SJSA1 (cell line): ENCODE measurements at regions not wholly inside any gene's neighbourhood (a gene's known extent, or its start where the extent isn't known, plus 50 kb on each side); places are given as distances from the start of the nearest gene placed in this dataset.
A peak's percentile ranks its signal among the peaks of the same experiment; 100 is the strongest.
"Not testable (repeated sequence)": the region's sequence is repeated elsewhere in the genome, so short reads cannot be mapped to it uniquely, and the experiment has no call there.

Experiments used
- DNase-seq, 2 experiments: peaks; one replicate each; pipeline ENCODE4 v3.0.0-alpha.2; 2015 to 2020; ENCODE audit warnings: low spot score in 2 of 2, low read depth in 1 of 2
- H3K27ac ChIP-seq: fragments of 250-450 bp; sonication (Bioruptor Pico); 2 replicates; pipeline ENCODE4 v1.5.1; 2020; ENCODE audit warnings: mild to moderate bottlenecking, moderate library complexity
- H3K27me3 ChIP-seq: fragments of 250-450 bp; sonication (Bioruptor Pico); replicated peaks from 2 replicates; pipeline ENCODE4 v1.5.1; 2020; ENCODE audit warnings: mild to moderate bottlenecking, moderate library complexity
- H3K36me3 ChIP-seq: fragments of 250-450 bp; sonication (Bioruptor Pico); 2 replicates; pipeline ENCODE4 v1.5.1; 2020; ENCODE audit warnings: mild to moderate bottlenecking
- H3K4me1 ChIP-seq: fragments of 250-450 bp; sonication (Bioruptor Pico); replicated peaks from 2 replicates; pipeline ENCODE4 v1.6.1; 2021; ENCODE audit warnings: mild to moderate bottlenecking
- H3K4me3 ChIP-seq: fragments of 250-450 bp; sonication (Bioruptor Pico); 2 replicates; pipeline ENCODE4 v1.5.1; 2020; ENCODE audit warnings: mild to moderate bottlenecking
- H3K9me3 ChIP-seq: fragments of 250-450 bp; sonication (Bioruptor Pico); replicated peaks from 2 replicates; pipeline ENCODE4 v1.5.1; 2020; ENCODE audit warnings: mild to moderate bottlenecking

GRCh38 chr12:131333136-131333535 lies 377.8 kb upstream of the SFSWAP start:
- no peaks in the 10 kb centered on the region for H3K9me3 ChIP-seq
- H3K36me3 ChIP-seq, result no peaks in the 10 kb centered on the region
- DNase-seq, result no peak
- no peak overlapping the region for H3K4me3 ChIP-seq
- H3K27me3 ChIP-seq, result no peaks in the 10 kb centered on the region
- H3K4me1 ChIP-seq, result no peaks in the 10 kb centered on the region
- H3K27ac ChIP-seq, result no peak overlapping the region

GRCh38 chr12:131333621-131334440 lies 377.1 kb upstream of the SFSWAP start:
- Histone ChIP-seq H3K27me3 (no peaks in the 10 kb centered on the region), H3K4me1 (no peaks in the 10 kb centered on the region), H3K4me3 (no peak overlapping the region), H3K27ac (no peak overlapping the region), H3K9me3 (no peaks in the 10 kb centered on the region), H3K36me3 (no peaks in the 10 kb centered on the region)
- DNase-seq, result no peak

DNA sequence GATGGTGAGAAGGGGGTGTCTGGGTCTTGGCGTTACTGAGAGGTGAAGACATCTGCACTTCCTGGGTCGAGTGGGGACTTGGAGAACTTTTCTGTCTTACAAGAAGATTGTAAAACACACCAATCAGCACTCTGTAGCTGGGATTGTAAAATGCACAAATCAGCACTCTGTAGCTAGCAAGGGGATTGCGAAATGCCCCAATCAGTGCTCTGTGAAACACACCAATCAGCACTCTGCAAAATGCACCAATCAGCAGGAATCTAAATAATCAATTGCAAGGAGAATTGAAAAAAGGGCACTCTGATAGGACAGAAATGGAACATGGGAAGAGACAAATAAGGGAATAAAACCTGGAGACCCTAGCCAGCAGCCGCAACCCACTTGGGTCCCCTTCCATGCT lies 376.1 kb upstream of the SFSWAP start:
- no peak for DNase-seq
- no peak overlapping the region for H3K4me3 ChIP-seq

DNA sequence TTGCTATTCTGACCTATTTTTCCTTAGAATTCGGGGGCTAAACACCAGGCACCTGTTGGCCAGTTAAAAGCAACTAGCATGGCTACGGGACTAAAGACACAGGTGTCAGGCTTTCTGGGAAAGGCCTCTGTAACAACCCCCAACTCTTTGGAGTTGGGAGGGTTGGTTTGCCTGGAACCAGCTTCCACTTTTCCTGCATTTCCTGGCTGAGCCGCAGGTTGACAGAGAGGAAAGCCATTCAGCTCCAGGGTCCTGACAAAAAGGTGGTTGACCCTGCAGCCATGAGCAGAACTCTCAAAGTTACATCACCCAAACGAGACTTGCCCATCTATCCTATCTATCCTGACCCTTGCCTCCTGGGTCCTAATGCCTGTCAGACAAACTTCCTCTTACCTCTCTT lies 375.4 kb upstream of the SFSWAP start:
- no peak for DNase-seq
- Histone ChIP-seq H3K9me3 (no peaks in the 10 kb centered on the region), H3K27me3 (no peaks in the 10 kb centered on the region), H3K4me1 (no peaks in the 10 kb centered on the region), H3K36me3 (no peaks in the 10 kb centered on the region), H3K27ac (no peak overlapping the region), H3K4me3 (no peak overlapping the region)

More for the DNA sequence above, 376.1 kb upstream of the SFSWAP start:
- Histone ChIP-seq H3K4me1 (no peaks in the 10 kb centered on the region), H3K27me3 (no peaks in the 10 kb centered on the region), H3K9me3 (no peaks in the 10 kb centered on the region), H3K27ac (no peak overlapping the region), H3K36me3 (no peaks in the 10 kb centered on the region)

DNA sequence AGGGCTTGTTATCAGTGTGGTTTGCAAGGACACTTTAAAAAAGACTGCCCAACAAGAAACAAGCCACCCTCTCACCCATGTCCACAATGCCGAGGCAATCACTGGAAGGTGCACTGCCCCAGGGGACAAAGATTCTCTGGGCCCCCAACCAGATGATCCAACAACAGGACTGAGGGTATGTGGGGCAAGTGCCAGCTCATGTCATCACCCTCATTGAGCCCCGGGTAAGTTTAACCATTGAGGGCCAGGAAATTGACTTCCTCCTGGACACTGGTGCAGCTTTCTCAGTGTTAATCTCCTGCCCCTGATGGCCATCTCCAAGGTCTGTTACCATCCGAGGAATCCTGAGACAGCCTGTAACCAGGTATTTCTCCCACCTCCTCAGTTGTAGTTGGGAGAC lies 373.0 kb upstream of the SFSWAP start:
- H3K4me3 ChIP-seq, H3K36me3 ChIP-seq, H3K27me3 ChIP-seq, H3K9me3 ChIP-seq, H3K4me1 ChIP-seq, H3K27ac ChIP-seq, DNase-seq: not testable (repeated sequence)

DNA sequence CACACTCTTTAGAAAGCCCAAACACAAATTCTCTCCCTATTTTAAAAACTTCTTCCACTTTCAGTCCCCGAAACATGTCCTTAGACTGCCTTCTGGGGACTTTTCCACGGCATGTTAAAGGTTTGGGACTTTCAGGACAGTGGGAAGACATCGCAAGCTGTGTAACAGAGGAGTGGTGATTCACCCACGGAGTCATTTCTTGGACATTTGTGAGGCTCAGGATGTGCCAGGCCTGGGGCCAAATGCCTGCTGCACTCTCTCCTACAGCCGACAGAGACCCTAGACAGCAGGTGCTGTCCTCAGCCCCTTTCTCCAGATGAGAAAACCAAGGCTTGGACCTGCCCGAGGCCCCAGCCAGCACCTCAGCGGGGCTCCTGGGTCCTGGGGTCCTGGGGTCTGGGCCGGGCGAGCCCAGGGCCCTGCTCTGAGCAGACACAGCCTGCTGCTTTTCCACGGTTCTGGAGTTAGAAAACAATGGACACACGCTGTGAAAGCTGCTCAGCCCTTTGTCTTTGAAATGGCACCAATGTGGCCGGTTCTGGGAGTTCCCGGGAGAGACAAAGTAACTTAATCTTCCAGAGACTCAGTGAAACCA lies 370.2 kb upstream of the SFSWAP start:
- H3K36me3 ChIP-seq, result no peaks in the 10 kb centered on the region
- H3K27me3 ChIP-seq, result no peaks in the 10 kb centered on the region
- H3K27ac ChIP-seq, result no peak overlapping the region
- H3K4me3 ChIP-seq, result no peak overlapping the region
- H3K9me3 ChIP-seq, result no peaks in the 10 kb centered on the region
- DNase-seq, result no peak
- H3K4me1 ChIP-seq, result no peaks in the 10 kb centered on the region

DNA sequence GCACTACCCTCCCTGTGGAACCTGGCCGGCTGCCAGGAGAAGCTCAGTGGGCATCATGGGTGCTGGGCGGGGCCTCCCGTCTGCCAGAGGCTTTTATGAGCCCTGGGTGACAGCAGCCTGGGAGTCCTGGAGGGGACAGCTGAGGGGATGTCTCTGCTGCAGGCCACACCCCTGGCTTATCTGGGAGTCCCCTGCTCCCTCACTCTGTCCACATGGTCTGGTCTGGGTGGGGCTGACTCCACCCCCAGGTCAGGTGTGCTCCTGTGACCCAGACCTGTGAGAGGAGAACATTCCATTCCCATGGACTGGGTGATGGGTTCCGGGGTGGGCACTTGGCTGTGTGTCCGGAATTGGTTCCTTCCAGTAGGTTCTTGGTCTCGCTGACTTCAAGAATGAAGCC lies 369.3 kb upstream of the SFSWAP start:
- H3K36me3 ChIP-seq, H3K27ac ChIP-seq, H3K9me3 ChIP-seq, H3K4me1 ChIP-seq, DNase-seq, H3K27me3 ChIP-seq, H3K4me3 ChIP-seq: not testable (repeated sequence)

- not testable (repeated sequence) for H3K36me3 ChIP-seq, H3K4me1 ChIP-seq, H3K27me3 ChIP-seq, DNase-seq, H3K4me3 ChIP-seq, H3K27ac ChIP-seq, H3K9me3 ChIP-seq
These were observed 367.5 kb upstream of the SFSWAP start for GRCh38 chr12:131343436-131343835.

GRCh38 chr12:131344715-131345520 lies 366.0 kb upstream of the SFSWAP start:
- DNase-seq, H3K9me3 ChIP-seq, H3K27ac ChIP-seq, H3K4me1 ChIP-seq, H3K4me3 ChIP-seq, H3K27me3 ChIP-seq, H3K36me3 ChIP-seq: not testable (repeated sequence)

DNA sequence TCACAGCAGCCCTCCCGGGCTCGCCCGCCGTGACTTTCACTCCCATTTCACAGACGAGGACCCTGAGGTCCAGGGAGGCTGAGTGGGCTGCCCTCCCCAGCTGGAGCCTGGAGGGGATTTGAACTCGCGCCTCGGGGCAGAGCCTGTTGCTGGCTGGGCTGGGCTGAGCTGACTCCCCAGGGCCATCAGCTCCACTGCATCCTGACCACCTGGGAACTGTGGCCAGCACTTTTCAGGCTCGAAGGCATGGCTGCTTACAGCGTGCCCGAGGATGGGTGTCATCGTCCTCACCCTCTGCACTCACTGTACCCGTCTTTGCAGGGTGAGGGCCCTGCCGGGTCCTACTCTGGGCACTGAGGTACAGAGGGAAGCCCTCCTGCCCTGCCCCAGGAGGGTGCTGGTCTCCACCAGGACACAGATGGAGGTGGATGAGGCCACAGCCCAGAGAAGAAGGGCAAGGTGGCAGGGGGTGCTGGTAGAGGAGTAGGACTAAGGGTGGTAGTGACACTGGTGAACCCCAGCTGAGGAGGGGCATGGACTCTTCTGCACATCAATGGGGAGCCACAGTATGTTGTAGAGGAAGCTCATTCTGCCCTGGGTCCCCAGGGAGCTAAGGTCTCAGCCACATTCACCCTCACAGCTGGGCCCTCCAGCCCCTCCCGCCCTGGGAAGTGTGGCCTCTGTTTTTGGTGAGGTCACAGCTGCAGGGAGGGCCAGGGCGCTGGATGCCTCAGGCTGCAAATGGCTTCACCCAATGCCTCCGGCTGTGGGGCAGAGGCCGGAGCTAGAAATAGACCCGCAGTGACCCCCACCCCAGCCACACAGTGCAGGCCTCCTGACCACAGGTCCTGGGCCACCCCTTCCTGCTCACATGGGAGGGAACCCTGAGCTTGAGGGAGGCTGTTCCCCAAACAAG lies 365.1 kb upstream of the SFSWAP start:
- H3K9me3 ChIP-seq, result no peaks in the 10 kb centered on the region

DNA sequence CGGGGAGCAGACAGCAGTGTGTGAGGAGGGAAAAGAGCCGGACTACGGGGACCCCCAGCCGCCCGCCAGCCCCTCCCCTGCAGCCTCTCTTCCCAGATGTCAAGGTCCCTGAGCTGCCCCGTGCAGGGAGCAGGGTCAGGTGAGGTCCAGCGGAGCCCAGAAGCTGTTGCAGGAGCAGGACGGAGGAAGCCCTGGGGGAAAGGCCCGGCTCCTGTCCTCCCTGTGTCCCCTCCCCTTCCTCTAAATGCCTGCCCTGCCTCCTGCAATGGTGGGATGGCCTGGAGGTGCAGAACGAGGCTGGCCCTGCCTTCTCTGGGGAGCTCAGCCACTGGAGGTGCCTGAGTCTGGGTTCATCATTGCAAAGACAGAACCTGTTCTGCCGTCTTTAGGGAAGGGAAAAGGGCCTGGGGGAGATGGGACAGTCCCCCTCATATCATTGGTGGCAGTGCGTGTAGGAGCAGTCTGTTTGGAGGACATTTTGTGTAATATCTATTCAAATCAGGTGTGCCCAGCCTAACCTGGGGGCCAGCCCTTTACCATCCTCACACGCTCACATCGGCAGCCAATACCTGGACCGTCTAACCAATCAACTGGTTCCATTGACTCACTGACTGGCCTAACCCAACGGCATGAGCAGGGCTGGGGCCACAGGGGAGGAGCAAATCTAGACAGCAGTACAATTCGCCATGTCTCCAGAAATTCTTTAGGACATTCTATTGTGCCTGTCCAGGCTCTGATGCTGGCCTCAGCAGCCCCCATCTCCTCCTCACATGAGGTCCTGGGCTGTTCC lies 364.1 kb upstream of the SFSWAP start:
- Histone ChIP-seq H3K4me1 (no peaks in the 10 kb centered on the region), H3K9me3 (no peaks in the 10 kb centered on the region), H3K4me3 (no peak overlapping the region), H3K27me3 (no peaks in the 10 kb centered on the region), H3K36me3 (no peaks in the 10 kb centered on the region), H3K27ac (no peak overlapping the region)
- DNase-seq, result peak in 1 of 2 experiments; percentile 19

More for the DNA sequence above, 365.1 kb upstream of the SFSWAP start:
- H3K4me1 ChIP-seq, result no peaks in the 10 kb centered on the region
- H3K27me3 ChIP-seq, result no peaks in the 10 kb centered on the region
- H3K4me3 ChIP-seq, result no peak overlapping the region
- H3K27ac ChIP-seq, result no peak overlapping the region
- no peak for DNase-seq
- no peaks in the 10 kb centered on the region for H3K36me3 ChIP-seq

DNA sequence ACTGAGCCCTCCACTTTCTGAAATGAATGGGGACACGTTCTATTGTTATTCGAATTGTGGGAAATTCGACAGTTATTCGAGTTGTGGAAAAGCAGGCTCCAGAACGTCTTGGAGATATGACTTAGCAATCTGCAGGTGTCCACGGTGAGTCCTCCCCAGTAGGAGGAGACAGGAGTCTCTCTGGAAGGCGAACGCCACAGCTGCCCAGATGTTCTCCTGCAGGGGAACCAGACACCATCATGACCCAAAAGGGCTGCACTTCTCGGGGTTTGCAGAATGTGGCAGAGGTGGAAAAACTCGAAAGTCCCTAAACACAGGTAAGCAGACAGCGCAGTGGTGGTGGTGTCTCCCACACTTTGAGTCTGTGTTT lies 363.6 kb upstream of the SFSWAP start:
- Histone ChIP-seq H3K36me3 (no peaks in the 10 kb centered on the region), H3K9me3 (no peaks in the 10 kb centered on the region), H3K4me3 (no peak overlapping the region), H3K4me1 (no peaks in the 10 kb centered on the region), H3K27me3 (no peaks in the 10 kb centered on the region), H3K27ac (no peak overlapping the region)
- DNase-seq, result peak in 1 of 2 experiments; percentile 10

DNA sequence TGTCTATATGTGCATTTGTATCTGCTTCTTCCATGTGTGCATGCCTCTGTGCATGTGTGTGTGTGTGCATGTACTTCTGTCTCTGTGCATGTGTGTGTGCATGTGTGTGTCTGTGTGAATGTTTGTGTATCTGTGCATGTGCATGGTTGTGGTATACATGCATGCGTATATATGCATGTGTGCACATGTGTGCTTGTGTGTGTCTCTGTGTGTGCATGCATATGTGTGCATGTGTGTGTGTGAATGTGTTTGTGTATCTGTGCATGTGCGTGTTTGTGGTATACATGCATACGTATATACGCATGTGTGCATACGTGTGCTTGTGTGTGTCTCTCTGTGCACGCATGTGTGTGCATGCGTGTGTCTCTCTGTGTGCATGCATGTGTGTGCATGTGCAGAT lies 363.2 kb upstream of the SFSWAP start:
- H3K27me3 ChIP-seq, result no peaks in the 10 kb centered on the region
- H3K9me3 ChIP-seq, result no peaks in the 10 kb centered on the region; the same call in 1 of the 2 replicates
- H3K4me3 ChIP-seq, result no peak overlapping the region
- no peaks in the 10 kb centered on the region for H3K36me3 ChIP-seq
- no peaks in the 10 kb centered on the region for H3K4me1 ChIP-seq
- no peak for DNase-seq
- H3K27ac ChIP-seq, result no peak overlapping the region
